ENCODE measurements at regions not wholly inside any gene's neighbourhood (a gene's known extent, or its start where the extent isn't known, plus 50 kb on each side); places are given as distances from the start of the nearest gene placed in this dataset.

DNA sequence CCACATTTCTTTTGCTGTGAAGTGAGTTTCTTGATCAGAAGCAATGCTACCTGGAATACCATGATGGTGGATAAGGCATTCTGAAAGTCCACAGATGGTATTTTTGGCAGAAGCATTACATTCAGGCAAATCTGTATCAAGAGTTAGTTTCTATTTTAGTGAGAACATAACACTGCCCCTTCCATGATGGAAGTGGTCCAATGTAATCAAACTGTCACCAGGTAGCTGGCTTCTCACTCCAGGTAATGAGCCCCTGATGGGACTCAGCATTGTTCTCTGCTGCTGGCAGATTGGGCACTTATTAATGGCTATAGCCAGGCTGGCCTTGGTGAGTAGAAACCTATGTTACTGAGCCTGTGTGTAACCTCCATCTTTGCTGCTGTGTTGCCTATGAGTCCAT, 80.7 kb downstream of the KCNA5 start:
- H3K36me3 ChIP-seq (ENCODE audit: low read depth): no peaks in the 10 kb centered on the region
- ATAC-seq: no peak
- no peaks in the 10 kb centered on the region for H3K4me1 ChIP-seq (ENCODE audit: low read depth)
- intact Hi-C loops (cut with DNase I, micrococcal nuclease): no loop called here
- no peak overlapping the region for H3K4me3 ChIP-seq
- H3K9me3 ChIP-seq: no peaks in the 10 kb centered on the region
- DNase-seq: no peak
- TF ChIP-seq, protein P1, sequence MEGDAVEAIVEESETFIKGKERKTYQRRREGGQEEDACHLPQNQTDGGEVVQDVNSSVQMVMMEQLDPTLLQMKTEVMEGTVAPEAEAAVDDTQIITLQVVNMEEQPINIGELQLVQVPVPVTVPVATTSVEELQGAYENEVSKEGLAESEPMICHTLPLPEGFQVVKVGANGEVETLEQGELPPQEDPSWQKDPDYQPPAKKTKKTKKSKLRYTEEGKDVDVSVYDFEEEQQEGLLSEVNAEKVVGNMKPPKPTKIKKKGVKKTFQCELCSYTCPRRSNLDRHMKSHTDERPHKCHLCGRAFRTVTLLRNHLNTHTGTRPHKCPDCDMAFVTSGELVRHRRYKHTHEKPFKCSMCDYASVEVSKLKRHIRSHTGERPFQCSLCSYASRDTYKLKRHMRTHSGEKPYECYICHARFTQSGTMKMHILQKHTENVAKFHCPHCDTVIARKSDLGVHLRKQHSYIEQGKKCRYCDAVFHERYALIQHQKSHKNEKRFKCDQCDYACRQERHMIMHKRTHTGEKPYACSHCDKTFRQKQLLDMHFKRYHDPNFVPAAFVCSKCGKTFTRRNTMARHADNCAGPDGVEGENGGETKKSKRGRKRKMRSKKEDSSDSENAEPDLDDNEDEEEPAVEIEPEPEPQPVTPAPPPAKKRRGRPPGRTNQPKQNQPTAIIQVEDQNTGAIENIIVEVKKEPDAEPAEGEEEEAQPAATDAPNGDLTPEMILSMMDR (IDR thresholded peaks at IDR 0.05): no peak

DNA sequence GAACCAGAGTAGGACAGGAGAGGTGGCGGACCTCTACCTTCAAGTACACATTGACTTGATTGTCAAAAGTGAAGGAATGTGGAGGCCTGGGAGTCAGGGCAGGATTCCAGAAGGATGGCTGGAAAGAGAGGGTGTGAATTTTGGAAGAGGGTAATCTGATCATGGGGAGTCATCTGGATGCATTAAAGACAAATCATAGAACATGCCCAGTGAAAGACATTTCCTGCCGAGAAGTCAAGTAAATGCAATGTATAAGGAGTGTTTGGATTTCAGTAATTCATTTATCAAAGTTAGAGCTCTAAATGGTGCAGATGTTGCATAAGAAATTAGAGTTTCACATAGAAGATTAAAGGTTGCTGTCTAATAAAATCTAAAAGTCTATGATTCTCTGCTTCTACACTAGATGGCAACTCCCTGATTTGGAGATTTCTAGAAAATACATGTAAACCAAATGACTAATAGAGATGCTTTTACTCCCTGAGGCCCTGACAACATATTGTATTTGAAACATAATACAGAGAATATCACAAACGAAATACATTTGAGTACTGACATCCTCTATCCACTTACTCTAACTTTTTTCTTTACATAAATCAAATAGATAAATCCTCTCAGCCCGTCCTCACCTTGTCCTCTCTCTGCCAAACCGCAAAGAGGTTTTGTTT, 91.3 kb downstream of the KCNA5 start:
- intact Hi-C loops (cut with DNase I, micrococcal nuclease): no loop called here
- Histone ChIP-seq H3K4me1 (ENCODE audit: low read depth) (no peaks in the 10 kb centered on the region), H3K36me3 (ENCODE audit: low read depth) (no peaks in the 10 kb centered on the region), H3K4me3 (no peak overlapping the region), H3K9me3 (no peaks in the 10 kb centered on the region)
- DNase-seq (no peak), ATAC-seq (no peak)
- TF ChIP-seq, protein P1 (IDR thresholded peaks at IDR 0.05): no peak

DNA sequence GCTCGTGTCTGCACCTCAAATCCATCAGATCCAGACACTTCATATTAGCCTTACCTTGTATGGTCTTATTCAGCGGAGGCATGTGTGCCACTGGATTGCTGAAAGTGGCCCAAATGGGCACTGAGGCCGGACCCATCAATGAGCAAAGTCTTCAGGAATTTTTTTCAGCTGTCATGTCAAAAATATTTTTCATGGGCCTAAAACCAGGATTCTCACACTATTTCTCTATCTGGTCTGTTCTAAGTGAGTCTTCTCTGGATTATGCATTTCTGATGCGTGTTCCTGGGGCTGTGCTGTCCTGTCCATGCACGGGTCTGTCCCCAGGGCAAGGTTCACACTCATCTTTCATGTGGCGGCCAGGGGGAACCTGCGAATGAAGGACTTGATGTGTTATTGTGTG, 94.6 kb downstream of the KCNA5 start:
- no peak for ATAC-seq
- TF ChIP-seq, protein P1 (IDR thresholded peaks at IDR 0.05): no peak
- Histone ChIP-seq H3K9me3 (no peaks in the 10 kb centered on the region), H3K4me1 (ENCODE audit: low read depth) (no peaks in the 10 kb centered on the region), H3K36me3 (ENCODE audit: low read depth) (no peaks in the 10 kb centered on the region), H3K4me3 (no peak overlapping the region)
- intact Hi-C loops (cut with DNase I, micrococcal nuclease): no loop called here
- no peak for DNase-seq

DNA sequence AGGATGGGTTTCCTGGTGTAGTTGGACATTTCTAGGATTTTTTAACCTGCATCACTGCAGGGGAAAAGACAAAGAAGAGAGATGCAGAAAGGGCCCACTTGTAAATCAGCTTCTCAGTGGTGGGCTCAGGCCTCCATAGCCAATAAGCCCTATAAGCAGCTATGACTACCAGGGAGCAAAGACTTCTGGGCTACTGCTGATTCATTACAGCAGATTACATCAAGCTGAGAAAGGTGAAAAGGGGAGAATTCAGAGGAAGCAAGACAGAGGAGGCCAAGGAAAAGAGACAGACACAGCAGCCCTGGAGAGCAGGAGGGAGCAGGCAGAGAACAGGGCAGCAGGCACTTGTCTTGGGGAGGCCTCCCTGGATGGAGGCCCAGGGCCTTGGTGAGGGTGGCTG, 95.2 kb downstream of the KCNA5 start:
- Histone ChIP-seq H3K4me1 (ENCODE audit: low read depth) (no peaks in the 10 kb centered on the region), H3K36me3 (ENCODE audit: low read depth) (no peaks in the 10 kb centered on the region), H3K4me3 (no peak overlapping the region), H3K9me3 (no peaks in the 10 kb centered on the region)
- DNase-seq (no peak), ATAC-seq (no peak)
- TF ChIP-seq, protein P1 (IDR thresholded peaks at IDR 0.05): no peak
- intact Hi-C loops (cut with DNase I, micrococcal nuclease): no loop called here

DNA sequence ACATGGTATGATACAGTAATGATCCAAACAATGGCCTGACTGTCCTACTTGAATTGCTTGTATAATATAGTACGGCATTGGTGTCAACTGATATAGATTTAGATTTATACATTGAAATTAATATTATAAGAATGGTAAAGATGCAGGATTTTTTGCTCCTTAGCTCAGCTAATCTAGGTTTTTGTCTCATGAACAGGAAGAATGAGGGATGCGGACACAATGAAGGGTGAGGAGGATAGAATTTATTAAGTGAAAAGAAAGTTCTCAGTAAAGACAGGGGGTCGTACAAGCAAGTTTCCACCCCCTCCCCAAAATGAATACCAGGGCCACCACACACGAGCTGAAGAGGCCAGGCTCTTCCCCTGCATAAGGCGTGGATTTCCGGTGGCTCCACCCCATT, 96.1 kb downstream of the KCNA5 start:
- intact Hi-C loops (cut with DNase I, micrococcal nuclease): no loop called here
- Histone ChIP-seq H3K4me1 (ENCODE audit: low read depth) (no peaks in the 10 kb centered on the region), H3K9me3 (no peaks in the 10 kb centered on the region), H3K4me3 (no peak overlapping the region), H3K36me3 (ENCODE audit: low read depth) (no peaks in the 10 kb centered on the region)
- no peak for ATAC-seq
- TF ChIP-seq, protein P1 (IDR thresholded peaks at IDR 0.05): no peak
- DNase-seq: no peak

DNA sequence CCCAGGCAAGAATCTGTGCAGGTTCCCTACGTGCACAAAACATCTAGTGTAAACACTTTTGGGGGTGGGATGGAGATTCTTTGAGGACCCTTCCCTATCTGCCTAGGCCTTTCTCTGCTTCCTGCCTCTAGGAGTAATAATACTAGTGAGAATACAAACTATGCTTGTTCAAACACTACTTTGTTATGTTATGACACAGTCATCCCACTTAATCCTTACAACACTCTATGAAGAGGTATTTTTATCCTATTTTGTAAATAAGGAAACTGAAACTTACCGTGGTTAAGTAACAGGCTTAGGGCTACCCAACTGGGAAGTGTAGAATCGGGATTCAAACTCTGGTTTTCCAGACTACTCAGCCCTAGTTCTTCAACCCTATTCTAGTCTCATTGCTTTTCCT, 96.5 kb downstream of the KCNA5 start:
- Histone ChIP-seq H3K9me3 (no peaks in the 10 kb centered on the region), H3K4me3 (no peak overlapping the region), H3K4me1 (ENCODE audit: low read depth) (no peaks in the 10 kb centered on the region), H3K36me3 (ENCODE audit: low read depth) (no peaks in the 10 kb centered on the region)
- TF ChIP-seq, protein P1 (IDR thresholded peaks at IDR 0.05): no peak
- intact Hi-C loops (cut with DNase I, micrococcal nuclease): no loop called here
- no peak for DNase-seq
- no peak for ATAC-seq

All from mucosa of descending colon (tissue), 3 donors.